Gastroesophageal sphincter (tissue), 3 donors: ENCODE measurements at regions not wholly inside any gene's neighbourhood (a gene's known extent, or its start where the extent isn't known, plus 50 kb on each side); places are given as distances from the start of the nearest gene placed in this dataset.

Experiments
- EP300 ChIP-seq: sonication (generic); formaldehyde crosslinking; IDR thresholded peaks from one replicate; pipeline ENCODE4 v1.6.1; 2017; ENCODE audit warnings: antibody characterized with exemption, mild to moderate bottlenecking
- POLR2A ChIP-seq, 2 donors: fragments of 450-650 bp; IDR thresholded peaks; one replicate each; pipeline ENCODE4 v1.6.1; 2017; ENCODE audit warnings: antibody characterized with exemption in 2 of 2, mild to moderate bottlenecking in 2 of 2, moderate library complexity in 1 of 2
- POLR2AphosphoS5 ChIP-seq: sonication (generic); formaldehyde crosslinking; IDR thresholded peaks from one replicate; pipeline ENCODE4 v1.6.1; 2017; ENCODE audit warnings: antibody characterized with exemption
- TF ChIP-seq, protein P1 (sequence below), 4 experiments: fragments of 200-600 bp in 2 of 4; fragments of 450-650 bp in 2 of 4; sonication (generic) in 1 of 4; IDR thresholded peaks; one replicate each; pipeline ENCODE4 v1.5.1; 2017 to 2019; ENCODE audit warnings: antibody characterized with exemption in 4 of 4, mild to moderate bottlenecking in 2 of 4, moderate library complexity in 2 of 4

- TF ChIP-seq POLR2AphosphoS5 (no peak), POLR2A (IDR thresholded peaks at IDR 0.05) (no peak), EP300 (no peak)
- TF ChIP-seq, protein P1, sequence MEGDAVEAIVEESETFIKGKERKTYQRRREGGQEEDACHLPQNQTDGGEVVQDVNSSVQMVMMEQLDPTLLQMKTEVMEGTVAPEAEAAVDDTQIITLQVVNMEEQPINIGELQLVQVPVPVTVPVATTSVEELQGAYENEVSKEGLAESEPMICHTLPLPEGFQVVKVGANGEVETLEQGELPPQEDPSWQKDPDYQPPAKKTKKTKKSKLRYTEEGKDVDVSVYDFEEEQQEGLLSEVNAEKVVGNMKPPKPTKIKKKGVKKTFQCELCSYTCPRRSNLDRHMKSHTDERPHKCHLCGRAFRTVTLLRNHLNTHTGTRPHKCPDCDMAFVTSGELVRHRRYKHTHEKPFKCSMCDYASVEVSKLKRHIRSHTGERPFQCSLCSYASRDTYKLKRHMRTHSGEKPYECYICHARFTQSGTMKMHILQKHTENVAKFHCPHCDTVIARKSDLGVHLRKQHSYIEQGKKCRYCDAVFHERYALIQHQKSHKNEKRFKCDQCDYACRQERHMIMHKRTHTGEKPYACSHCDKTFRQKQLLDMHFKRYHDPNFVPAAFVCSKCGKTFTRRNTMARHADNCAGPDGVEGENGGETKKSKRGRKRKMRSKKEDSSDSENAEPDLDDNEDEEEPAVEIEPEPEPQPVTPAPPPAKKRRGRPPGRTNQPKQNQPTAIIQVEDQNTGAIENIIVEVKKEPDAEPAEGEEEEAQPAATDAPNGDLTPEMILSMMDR (IDR thresholded peaks at IDR 0.05): no peak
These were observed 58.7 kb upstream of the PTGS2 start for GRCh38 chr1:186738926-186739325.
